ENCODE measurements at regions not wholly inside any gene's neighbourhood (a gene's known extent, or its start where the extent isn't known, plus 50 kb on each side); places are given as distances from the start of the nearest gene placed in this dataset.

- H3K4me1 Mint-ChIP-seq: no peaks in the 10 kb centered on the region
- peaks cover 0 to 6% (median 2%) of the 10 kb centered on the region in 7 donors for H3K9me3 Mint-ChIP-seq
- H3K4me3 Mint-ChIP-seq: no peak overlapping the region
- no peaks in the 10 kb centered on the region for H3K36me3 Mint-ChIP-seq
- ATAC-seq (ENCODE audit: low read depth in 2 of 2): no peak
- no peaks in the 10 kb centered on the region for H3K27me3 Mint-ChIP-seq
- DNase-seq: no peak
- no peak overlapping the region for H3K27ac Mint-ChIP-seq
These were observed 193.8 kb downstream of the BCHE start for GRCh38 chr3:165643425-165643824.

GRCh38 chr3:165642761-165643420 is 194.3 kb downstream of the BCHE start:
- ATAC-seq (ENCODE audit: low read depth in 2 of 2) (no peak), DNase-seq (no peak)
- Mint-ChIP-seq H3K27me3 (no peaks in the 10 kb centered on the region), H3K4me1 (no peaks in the 10 kb centered on the region), H3K36me3 (no peaks in the 10 kb centered on the region), H3K4me3 (no peak overlapping the region), H3K27ac (no peak overlapping the region), H3K9me3 (peaks cover 0 to 6% (median 4%) of the 10 kb centered on the region in 7 donors)

- Mint-ChIP-seq H3K9me3 (peaks cover 0 to 6% (median 4%) of the 10 kb centered on the region in 7 donors), H3K27me3 (no peaks in the 10 kb centered on the region), H3K4me3 (no peak overlapping the region), H3K36me3 (no peaks in the 10 kb centered on the region), H3K4me1 (no peaks in the 10 kb centered on the region), H3K27ac (no peak overlapping the region)
- no peak for DNase-seq
- no peak for ATAC-seq (ENCODE audit: low read depth in 2 of 2)
These were observed 195.5 kb downstream of the BCHE start for GRCh38 chr3:165641569-165642310.

GRCh38 chr3:165640970-165641369 is 196.3 kb downstream of the BCHE start:
- no peak for DNase-seq
- H3K36me3 Mint-ChIP-seq: no peaks in the 10 kb centered on the region
- H3K9me3 Mint-ChIP-seq: peaks cover 0 to 10% (median 5%) of the 10 kb centered on the region in 7 donors
- no peak for ATAC-seq (ENCODE audit: low read depth in 2 of 2)
- no peaks in the 10 kb centered on the region for H3K4me1 Mint-ChIP-seq
- H3K4me3 Mint-ChIP-seq: no peak overlapping the region
- H3K27ac Mint-ChIP-seq: no peak overlapping the region
- no peaks in the 10 kb centered on the region for H3K27me3 Mint-ChIP-seq

- ATAC-seq (ENCODE audit: low read depth in 2 of 2): no peak
- Mint-ChIP-seq H3K4me1 (no peaks in the 10 kb centered on the region), H3K27me3 (no peaks in the 10 kb centered on the region), H3K4me3 (no peak overlapping the region), H3K27ac (no peak overlapping the region), H3K9me3 (peaks cover 0 to 8% (median 7%) of the 10 kb centered on the region in 7 donors), H3K36me3 (no peaks in the 10 kb centered on the region)
- no peak for DNase-seq
These were observed 197.2 kb downstream of the BCHE start for GRCh38 chr3:165640031-165640430.

- H3K36me3 Mint-ChIP-seq: no peaks in the 10 kb centered on the region
These were observed 199.2 kb downstream of the BCHE start for GRCh38 chr3:165638034-165638433.

GRCh38 chr3:165636684-165637015 is 200.6 kb downstream of the BCHE start:
- Mint-ChIP-seq H3K4me3 (no peak overlapping the region), H3K4me1 (no peaks in the 10 kb centered on the region), H3K36me3 (no peaks in the 10 kb centered on the region), H3K27ac (no peak overlapping the region), H3K27me3 (no peaks in the 10 kb centered on the region), H3K9me3 (peaks cover 0 to 23% (median 8%) of the 10 kb centered on the region in 7 donors)
- no peak for DNase-seq
- ATAC-seq (ENCODE audit: low read depth in 2 of 2): no peak

More at GRCh38 chr3:165638034-165638433, 199.2 kb downstream of the BCHE start:
- Mint-ChIP-seq H3K4me1 (no peaks in the 10 kb centered on the region), H3K4me3 (no peak overlapping the region), H3K27ac (no peak overlapping the region), H3K27me3 (no peaks in the 10 kb centered on the region), H3K9me3 (peaks cover 0 to 16% (median 8%) of the 10 kb centered on the region in 7 donors)
- no peak for ATAC-seq (ENCODE audit: low read depth in 2 of 2)
- no peak for DNase-seq

- DNase-seq (no peak), ATAC-seq (ENCODE audit: low read depth in 2 of 2) (no peak)
- Mint-ChIP-seq H3K4me1 (no peaks in the 10 kb centered on the region), H3K27me3 (no peaks in the 10 kb centered on the region), H3K9me3 (peaks cover 0 to 27% (median 8%) of the 10 kb centered on the region in 7 donors), H3K36me3 (no peaks in the 10 kb centered on the region), H3K27ac (no peak overlapping the region), H3K4me3 (no peak overlapping the region)
These were observed 201.2 kb downstream of the BCHE start for GRCh38 chr3:165635791-165636683.

- ATAC-seq (ENCODE audit: low read depth in 2 of 2): no peak
- H3K27ac Mint-ChIP-seq: no peak overlapping the region
- no peaks in the 10 kb centered on the region for H3K36me3 Mint-ChIP-seq
- H3K4me3 Mint-ChIP-seq: no peak overlapping the region
- no peaks in the 10 kb centered on the region for H3K27me3 Mint-ChIP-seq
- H3K4me1 Mint-ChIP-seq: no peaks in the 10 kb centered on the region
- peaks cover 5 to 53% (median 12%) of the 10 kb centered on the region in 7 donors for H3K9me3 Mint-ChIP-seq
- DNase-seq: no peak
These were observed 212.5 kb downstream of the BCHE start for GRCh38 chr3:165624761-165625160.

GRCh38 chr3:165622356-165622755 is 214.9 kb downstream of the BCHE start:
- Mint-ChIP-seq H3K27me3 (no peaks in the 10 kb centered on the region), H3K9me3 (peaks cover 8 to 49% (median 9%) of the 10 kb centered on the region in 7 donors), H3K4me3 (no peak overlapping the region), H3K4me1 (no peaks in the 10 kb centered on the region), H3K27ac (no peak overlapping the region), H3K36me3 (no peaks in the 10 kb centered on the region)
- no peak for ATAC-seq (ENCODE audit: low read depth in 2 of 2)
- DNase-seq: no peak

GRCh38 chr3:165619069-165619468 is 218.2 kb downstream of the BCHE start:
- Mint-ChIP-seq H3K9me3 (peaks cover 6 to 39% (median 9%) of the 10 kb centered on the region in 7 donors), H3K36me3 (no peaks in the 10 kb centered on the region), H3K4me1 (no peaks in the 10 kb centered on the region), H3K4me3 (no peak overlapping the region), H3K27me3 (no peaks in the 10 kb centered on the region), H3K27ac (no peak overlapping the region)
- ATAC-seq (ENCODE audit: low read depth in 2 of 2) (no peak), DNase-seq (no peak)

GRCh38 chr3:165617134-165617533 is 220.1 kb downstream of the BCHE start:
- ATAC-seq (ENCODE audit: low read depth in 2 of 2) (no peak), DNase-seq (no peak)
- Mint-ChIP-seq H3K36me3 (no peaks in the 10 kb centered on the region), H3K27me3 (no peaks in the 10 kb centered on the region), H3K27ac (no peak overlapping the region), H3K4me3 (no peak overlapping the region), H3K4me1 (no peaks in the 10 kb centered on the region), H3K9me3 (peaks cover 0 to 27% (median 6%) of the 10 kb centered on the region in 7 donors)

GRCh38 chr3:165614337-165614736 is 222.9 kb downstream of the BCHE start:
- no peak for DNase-seq
- H3K27ac Mint-ChIP-seq: no peak overlapping the region
- no peak for ATAC-seq (ENCODE audit: low read depth in 2 of 2)
- H3K4me3 Mint-ChIP-seq: no peak overlapping the region
- H3K36me3 Mint-ChIP-seq: no peaks in the 10 kb centered on the region
- H3K9me3 Mint-ChIP-seq: peaks cover 0 to 10% (median 4%) of the 10 kb centered on the region in 7 donors
- no peaks in the 10 kb centered on the region for H3K27me3 Mint-ChIP-seq
- no peaks in the 10 kb centered on the region for H3K4me1 Mint-ChIP-seq
